ENCODE measurements at regions not wholly inside any gene's neighbourhood (a gene's known extent, or its start where the extent isn't known, plus 50 kb on each side); places are given as distances from the start of the nearest gene placed in this dataset.

GRCh38 chrX:76228499-76228898, 55.6 kb downstream of the PBDC1 start:
- FAIRE-seq, result no peak

- FAIRE-seq, result no peak
Measured at GRCh38 chrX:76248901-76249300, 76.0 kb downstream of the PBDC1 start.

- FAIRE-seq, result no peak
Measured at GRCh38 chrX:76253432-76253831, 80.6 kb downstream of the PBDC1 start.

GRCh38 chrX:76279007-76279406, 106.1 kb downstream of the PBDC1 start:
- FAIRE-seq, result peak; percentile 83

Data from colon (tissue), 2 donors.